BLaER1 treated with 17β-estradiol and CSF1 and Interleukin-3, amounts not matched to agents 10 nM and 100 nM (cell line): ENCODE measurements at regions not wholly inside any gene's neighbourhood (a gene's known extent, or its start where the extent isn't known, plus 50 kb on each side); places are given as distances from the start of the nearest gene placed in this dataset.

Source experiments
- H3K27ac ChIP-seq, 11 experiments: shearing (Covaris generic); formaldehyde crosslinking; 2 replicates each; pipeline ENCODE4 v1.8.1; 2022
- H3K27me3 ChIP-seq, 11 experiments: shearing (Covaris generic); formaldehyde crosslinking; 2 replicates each; pipeline ENCODE4 v1.8.1; 2022
- H3K36me3 ChIP-seq, 11 experiments: shearing (Covaris generic); formaldehyde crosslinking; 2 replicates each; pipeline ENCODE4 v1.8.1; 2022
- H3K4me1 ChIP-seq, 10 experiments: shearing (Covaris generic); formaldehyde crosslinking; 2 replicates each; pipeline ENCODE4 v1.8.1; 2022
- H3K4me2 ChIP-seq, 11 experiments: shearing (Covaris generic); formaldehyde crosslinking; 2 replicates each; pipeline ENCODE4 v1.8.1; 2022
- H3K4me3 ChIP-seq, 10 experiments: shearing (Covaris generic); formaldehyde crosslinking; 2 replicates each; pipeline ENCODE4 v1.8.1; 2022
- H3K9ac ChIP-seq, 11 experiments: shearing (Covaris generic); formaldehyde crosslinking; 2 replicates each; pipeline ENCODE4 v1.8.1; 2022
- H3K9me3 ChIP-seq, 11 experiments: shearing (Covaris generic); formaldehyde crosslinking; replicated peaks in 1 of 11; 2 replicates each; pipeline ENCODE4 v1.8.1; 2022
- H4K20me1 ChIP-seq, 11 experiments: shearing (Covaris generic); formaldehyde crosslinking; 2 replicates each; pipeline ENCODE4 v1.8.1; 2022
- Cebpa-rat ChIP-seq, 11 experiments: shearing (Covaris generic); IDR thresholded peaks; 2 replicates each; pipeline ENCODE4 v1.8.1; 2022

- Histone ChIP-seq H4K20me1 (no peaks in the 10 kb centered on the region), H3K9ac (no peak overlapping the region), H3K4me3 (no peak overlapping the region), H3K9me3 (no peaks in the 10 kb centered on the region), H3K36me3 (no peaks in the 10 kb centered on the region), H3K4me1 (no peaks in the 10 kb centered on the region), H3K27ac (no peak overlapping the region), H3K27me3 (no peaks in the 10 kb centered on the region), H3K4me2 (no peak overlapping the region)
- no peak for TF ChIP-seq Cebpa-rat (IDR thresholded peaks at IDR 0.05)
Observed at GRCh38 chr5:125291447-125291846, 545.0 kb upstream of the ZNF608 start.

GRCh38 chr5:125293223-125293622 lies 546.8 kb upstream of the ZNF608 start:
- Histone ChIP-seq H3K4me3 (no peak overlapping the region), H3K9ac (no peak overlapping the region), H3K27ac (no peak overlapping the region), H3K4me1 (no peaks in the 10 kb centered on the region), H3K9me3 (no peaks in the 10 kb centered on the region), H3K4me2 (no peak overlapping the region), H3K36me3 (no peaks in the 10 kb centered on the region), H3K27me3 (no peaks in the 10 kb centered on the region), H4K20me1 (no peaks in the 10 kb centered on the region)
- no peak for TF ChIP-seq Cebpa-rat (IDR thresholded peaks at IDR 0.05)

DNA sequence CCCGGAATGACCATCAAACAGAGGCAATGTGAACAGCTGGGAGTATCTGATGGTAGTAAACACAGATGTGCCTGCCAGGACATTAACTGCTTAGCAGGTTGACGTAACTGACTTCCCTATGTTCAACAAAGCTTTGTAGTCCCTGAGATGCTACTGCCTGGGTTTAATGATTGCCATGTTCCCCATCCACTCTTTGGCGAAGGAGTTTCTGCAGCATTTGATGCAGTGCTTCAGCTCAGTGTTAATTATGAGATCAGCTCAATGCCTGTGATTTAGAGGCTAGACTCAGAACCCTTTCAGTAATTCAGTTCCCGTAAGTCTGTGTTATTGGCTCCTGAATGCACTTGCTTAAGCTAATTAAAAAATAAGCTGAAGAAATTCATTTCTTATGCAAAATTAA lies 547.3 kb upstream of the ZNF608 start:
- Histone ChIP-seq H3K9ac (no peak overlapping the region), H3K27ac (no peak overlapping the region), H3K4me3 (no peak overlapping the region), H3K4me2 (no peak overlapping the region), H3K36me3 (no peaks in the 10 kb centered on the region), H3K9me3 (no peaks in the 10 kb centered on the region), H3K4me1 (no peaks in the 10 kb centered on the region), H3K27me3 (no peaks in the 10 kb centered on the region), H4K20me1 (no peaks in the 10 kb centered on the region)
- no peak for TF ChIP-seq Cebpa-rat (IDR thresholded peaks at IDR 0.05)

DNA sequence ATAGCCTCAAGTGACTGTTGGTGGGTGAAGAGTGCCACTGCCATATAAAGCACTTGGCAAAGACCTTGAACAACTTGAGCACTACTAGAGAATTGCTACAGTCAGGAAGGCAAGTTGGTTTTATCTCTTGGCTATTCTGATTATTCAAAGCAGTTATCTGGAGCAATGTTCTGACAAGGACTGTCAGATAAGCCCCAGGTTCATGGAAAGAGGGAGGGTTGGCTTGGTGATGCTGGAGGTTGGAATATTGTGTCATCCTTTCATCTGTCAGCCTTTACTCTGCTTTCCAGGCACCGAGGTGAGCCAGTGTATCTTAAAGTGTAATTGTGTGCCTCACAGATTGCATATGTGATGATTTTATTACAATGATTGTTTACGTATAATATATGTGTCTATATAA lies 548.4 kb upstream of the ZNF608 start:
- no peak overlapping the region for H3K4me3 ChIP-seq
- no peaks in the 10 kb centered on the region for H3K9me3 ChIP-seq
- no peaks in the 10 kb centered on the region for H3K4me1 ChIP-seq
- no peak overlapping the region for H3K9ac ChIP-seq
- H3K4me2 ChIP-seq = no peak overlapping the region
- no peak for TF ChIP-seq Cebpa-rat (IDR thresholded peaks at IDR 0.05)
- no peak overlapping the region for H3K27ac ChIP-seq
- no peaks in the 10 kb centered on the region for H3K36me3 ChIP-seq
- H4K20me1 ChIP-seq = no peaks in the 10 kb centered on the region
- no peaks in the 10 kb centered on the region for H3K27me3 ChIP-seq

DNA sequence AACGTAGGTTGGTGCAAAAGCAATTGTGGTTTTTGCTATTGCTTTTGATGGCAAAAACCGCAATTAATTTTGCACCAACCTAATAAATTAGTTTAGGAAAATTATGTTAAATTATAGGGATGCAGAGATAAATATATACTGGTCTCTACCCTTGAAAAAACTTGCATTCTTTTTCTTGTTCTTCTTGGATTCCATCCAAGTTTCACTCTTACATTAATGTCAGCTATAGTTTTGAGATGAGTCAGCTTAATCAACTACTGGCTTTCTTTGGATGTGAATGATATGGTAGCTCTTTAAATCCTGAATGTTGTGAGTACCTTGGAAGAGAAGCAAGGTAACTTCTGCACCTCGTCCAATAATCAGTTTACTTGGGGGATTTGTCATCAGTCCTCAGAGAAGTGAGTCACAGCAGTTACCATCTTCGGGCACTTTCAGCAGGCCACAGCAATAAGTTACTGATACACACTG lies 549.0 kb upstream of the ZNF608 start:
- H3K36me3 ChIP-seq = no peaks in the 10 kb centered on the region
- no peak overlapping the region for H3K27ac ChIP-seq
- no peaks in the 10 kb centered on the region for H3K27me3 ChIP-seq
- no peak overlapping the region for H3K4me2 ChIP-seq
- H3K9ac ChIP-seq = no peak overlapping the region
- no peaks in the 10 kb centered on the region for H4K20me1 ChIP-seq
- H3K9me3 ChIP-seq = no peaks in the 10 kb centered on the region
- no peak overlapping the region for H3K4me3 ChIP-seq
- H3K4me1 ChIP-seq = no peaks in the 10 kb centered on the region
- no peak for TF ChIP-seq Cebpa-rat (IDR thresholded peaks at IDR 0.05)

GRCh38 chr5:125298258-125298657 lies 551.8 kb upstream of the ZNF608 start:
- Histone ChIP-seq H3K4me3 (no peak overlapping the region), H3K9me3 (no peaks in the 10 kb centered on the region), H4K20me1 (no peaks in the 10 kb centered on the region), H3K9ac (no peak overlapping the region), H3K27me3 (no peaks in the 10 kb centered on the region), H3K27ac (no peak overlapping the region), H3K4me1 (no peaks in the 10 kb centered on the region), H3K36me3 (no peaks in the 10 kb centered on the region), H3K4me2 (no peak overlapping the region)
- TF ChIP-seq Cebpa-rat (IDR thresholded peaks at IDR 0.05) = no peak

DNA sequence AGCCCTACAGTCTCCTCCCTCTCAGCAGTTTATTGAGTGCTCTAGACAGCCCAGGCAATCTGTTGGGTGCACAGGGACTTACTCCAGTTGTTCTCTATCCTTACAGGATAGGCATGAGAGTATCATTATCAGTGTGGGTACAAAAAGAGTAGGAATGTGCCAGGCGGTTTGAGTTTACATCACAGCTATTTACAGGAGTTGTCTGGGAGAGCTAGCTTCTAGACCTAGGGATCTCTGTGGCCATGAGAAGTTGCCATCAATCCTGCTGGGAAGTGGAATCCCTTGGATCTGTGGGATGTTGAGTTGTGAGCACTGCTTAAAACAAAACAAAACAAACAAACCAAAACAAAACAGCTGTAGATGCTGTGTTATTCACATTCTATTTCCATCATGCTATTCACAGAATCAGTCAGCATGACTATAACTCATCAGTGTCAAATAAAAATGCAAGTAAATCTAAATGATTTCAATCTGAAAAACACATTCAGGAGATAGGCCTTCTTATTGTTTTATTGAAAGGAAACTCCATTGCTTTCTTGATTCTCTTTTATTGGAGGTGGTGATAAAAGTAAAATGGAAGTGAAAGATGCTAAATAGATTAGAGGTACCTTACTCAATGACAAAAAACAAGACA lies 552.4 kb upstream of the ZNF608 start:
- no peak overlapping the region for H3K4me3 ChIP-seq
- H3K36me3 ChIP-seq = no peaks in the 10 kb centered on the region
- no peak overlapping the region for H3K4me2 ChIP-seq
- H3K27ac ChIP-seq = no peak overlapping the region
- no peak overlapping the region for H3K9ac ChIP-seq
- TF ChIP-seq Cebpa-rat (IDR thresholded peaks at IDR 0.05) = no peak
- no peaks in the 10 kb centered on the region for H4K20me1 ChIP-seq
- no peaks in the 10 kb centered on the region for H3K9me3 ChIP-seq
- H3K4me1 ChIP-seq = no peaks in the 10 kb centered on the region
- no peaks in the 10 kb centered on the region for H3K27me3 ChIP-seq

- peaks cover 4 to 13% (median 9%) of the 10 kb centered on the region in 11 experiments; a peak in 20 of 22 replicates for H3K9me3 ChIP-seq
- H3K36me3 ChIP-seq = no peaks in the 10 kb centered on the region
- H3K4me3 ChIP-seq = no peak overlapping the region
- no peak overlapping the region for H3K4me2 ChIP-seq
- no peak for TF ChIP-seq Cebpa-rat (IDR thresholded peaks at IDR 0.05)
- H3K9ac ChIP-seq = no peak overlapping the region
- no peaks in the 10 kb centered on the region for H4K20me1 ChIP-seq
- no peaks in the 10 kb centered on the region for H3K4me1 ChIP-seq
- H3K27ac ChIP-seq = no peak overlapping the region
- no peaks in the 10 kb centered on the region for H3K27me3 ChIP-seq
Observed at GRCh38 chr5:125301711-125302110, 555.3 kb upstream of the ZNF608 start.

- no peaks in the 10 kb centered on the region for H3K4me1 ChIP-seq
- no peaks in the 10 kb centered on the region for H3K27me3 ChIP-seq
- no peak overlapping the region for H3K4me3 ChIP-seq
- no peak for TF ChIP-seq Cebpa-rat (IDR thresholded peaks at IDR 0.05)
- H4K20me1 ChIP-seq = no peaks in the 10 kb centered on the region
- no peak overlapping the region for H3K27ac ChIP-seq
- no peak overlapping the region for H3K9ac ChIP-seq
- H3K9me3 ChIP-seq = peaks cover 13 to 22% (median 16%) of the 10 kb centered on the region in 11 experiments; a peak in 21 of 22 replicates
- no peak overlapping the region for H3K4me2 ChIP-seq
- H3K36me3 ChIP-seq = no peaks in the 10 kb centered on the region
Observed at GRCh38 chr5:125302577-125302976, 556.1 kb upstream of the ZNF608 start.

DNA sequence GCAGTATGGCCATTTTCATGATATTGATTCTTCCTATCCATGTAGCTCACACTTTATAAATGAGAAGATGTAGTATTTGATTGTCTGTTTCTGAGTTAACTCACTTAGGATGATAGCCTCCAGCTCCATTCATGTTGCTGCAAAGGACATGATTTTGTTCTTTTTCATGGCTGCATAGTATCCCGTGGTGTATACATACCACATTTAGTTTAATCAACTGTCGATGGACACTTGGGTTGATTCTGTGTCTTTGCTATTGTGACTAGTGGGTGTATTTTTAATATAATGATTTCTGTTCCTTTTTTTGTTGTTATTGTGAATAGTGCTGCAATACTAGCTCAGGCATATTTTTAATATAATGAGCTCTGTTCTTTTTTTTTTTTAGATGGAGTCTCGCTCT lies 560.3 kb upstream of the ZNF608 start:
- no peak overlapping the region for H3K27ac ChIP-seq
- no peaks in the 10 kb centered on the region for H3K36me3 ChIP-seq
- H3K4me2 ChIP-seq = no peak overlapping the region
- H3K27me3 ChIP-seq = no peaks in the 10 kb centered on the region
- no peaks in the 10 kb centered on the region for H4K20me1 ChIP-seq
- H3K9ac ChIP-seq = no peak overlapping the region
- no peak for TF ChIP-seq Cebpa-rat (IDR thresholded peaks at IDR 0.05)
- peaks cover 15 to 29% (median 21%) of the 10 kb centered on the region in 11 experiments; a peak in 21 of 22 replicates for H3K9me3 ChIP-seq
- no peak overlapping the region for H3K4me3 ChIP-seq
- H3K4me1 ChIP-seq = no peaks in the 10 kb centered on the region
